ENCODE measurements at regions not wholly inside any gene's neighbourhood (a gene's known extent, or its start where the extent isn't known, plus 50 kb on each side); places are given as distances from the start of the nearest gene placed in this dataset.
"Not testable (repeated sequence)": the region's sequence is repeated elsewhere in the genome, so short reads cannot be mapped to it uniquely, and the experiment has no call there.

- intact Hi-C loops (cut with DNase I, micrococcal nuclease), result no loop called here
- DNase-seq (no peak), ATAC-seq (no peak)
- no peak for TF ChIP-seq CTCF (IDR thresholded peaks at IDR 0.05)
- no peaks in the 10 kb centered on the region for H3K9me3 ChIP-seq
- no peaks in the 10 kb centered on the region for H3K36me3 ChIP-seq (ENCODE audit: low read depth)
- no peak overlapping the region for H3K4me3 ChIP-seq
- peaks cover 20% of the 10 kb centered on the region for H3K4me1 ChIP-seq (ENCODE audit: low read depth)
These were observed 251.6 kb upstream of the PTGER4 start for GRCh38 chr5:40428126-40428525.

GRCh38 chr5:40417046-40417810 is 262.5 kb upstream of the PTGER4 start:
- intact Hi-C loops (cut with DNase I, micrococcal nuclease); DNase-seq; H3K4me3 ChIP-seq; H3K9me3 ChIP-seq; H3K4me1 ChIP-seq (ENCODE audit: low read depth); H3K36me3 ChIP-seq (ENCODE audit: low read depth): not testable (repeated sequence)
- ATAC-seq, result peak; percentile 73

- TF ChIP-seq CTCF (IDR thresholded peaks at IDR 0.05), result no peak
- H3K36me3 ChIP-seq (ENCODE audit: low read depth), result no peaks in the 10 kb centered on the region
- ATAC-seq, result peak; percentile 86
- H3K4me1 ChIP-seq (ENCODE audit: low read depth), result no peaks in the 10 kb centered on the region
- no peaks in the 10 kb centered on the region for H3K9me3 ChIP-seq
- no peak overlapping the region for H3K4me3 ChIP-seq
- intact Hi-C loops (cut with DNase I, micrococcal nuclease), result no loop called here
- no peak for DNase-seq
These were observed 263.1 kb upstream of the PTGER4 start for GRCh38 chr5:40416588-40416987.

- peak; percentile 66 for ATAC-seq
- H3K4me1 ChIP-seq (ENCODE audit: low read depth), result no peaks in the 10 kb centered on the region
- TF ChIP-seq CTCF (IDR thresholded peaks at IDR 0.05), result no peak
- no peak for DNase-seq
- no peak overlapping the region for H3K4me3 ChIP-seq
- no peaks in the 10 kb centered on the region for H3K36me3 ChIP-seq (ENCODE audit: low read depth)
- intact Hi-C loops (cut with DNase I, micrococcal nuclease), result no loop called here
- no peaks in the 10 kb centered on the region for H3K9me3 ChIP-seq
These were observed 263.6 kb upstream of the PTGER4 start for GRCh38 chr5:40416098-40416497.

- Histone ChIP-seq H3K9me3 (no peaks in the 10 kb centered on the region), H3K4me3 (no peak overlapping the region), H3K36me3 (ENCODE audit: low read depth) (no peaks in the 10 kb centered on the region), H3K4me1 (ENCODE audit: low read depth) (no peaks in the 10 kb centered on the region)
- no peak for TF ChIP-seq CTCF (IDR thresholded peaks at IDR 0.05)
- intact Hi-C loops (cut with DNase I, micrococcal nuclease), result no loop called here
- DNase-seq (no peak), ATAC-seq (peak; percentile 18)
These were observed 264.8 kb upstream of the PTGER4 start for GRCh38 chr5:40414922-40415321.

- TF ChIP-seq CTCF (IDR thresholded peaks at IDR 0.05), result no peak
- intact Hi-C loops (cut with DNase I, micrococcal nuclease), result no loop called here
- Histone ChIP-seq H3K4me3 (no peak overlapping the region), H3K9me3 (no peaks in the 10 kb centered on the region), H3K36me3 (ENCODE audit: low read depth) (no peaks in the 10 kb centered on the region), H3K4me1 (ENCODE audit: low read depth) (no peaks in the 10 kb centered on the region)
- ATAC-seq, result no peak
- DNase-seq, result no peak
These were observed 266.0 kb upstream of the PTGER4 start for GRCh38 chr5:40413743-40414142.
